ENCODE measurements at regions not wholly inside any gene's neighbourhood (a gene's known extent, or its start where the extent isn't known, plus 50 kb on each side); places are given as distances from the start of the nearest gene placed in this dataset.

DNA sequence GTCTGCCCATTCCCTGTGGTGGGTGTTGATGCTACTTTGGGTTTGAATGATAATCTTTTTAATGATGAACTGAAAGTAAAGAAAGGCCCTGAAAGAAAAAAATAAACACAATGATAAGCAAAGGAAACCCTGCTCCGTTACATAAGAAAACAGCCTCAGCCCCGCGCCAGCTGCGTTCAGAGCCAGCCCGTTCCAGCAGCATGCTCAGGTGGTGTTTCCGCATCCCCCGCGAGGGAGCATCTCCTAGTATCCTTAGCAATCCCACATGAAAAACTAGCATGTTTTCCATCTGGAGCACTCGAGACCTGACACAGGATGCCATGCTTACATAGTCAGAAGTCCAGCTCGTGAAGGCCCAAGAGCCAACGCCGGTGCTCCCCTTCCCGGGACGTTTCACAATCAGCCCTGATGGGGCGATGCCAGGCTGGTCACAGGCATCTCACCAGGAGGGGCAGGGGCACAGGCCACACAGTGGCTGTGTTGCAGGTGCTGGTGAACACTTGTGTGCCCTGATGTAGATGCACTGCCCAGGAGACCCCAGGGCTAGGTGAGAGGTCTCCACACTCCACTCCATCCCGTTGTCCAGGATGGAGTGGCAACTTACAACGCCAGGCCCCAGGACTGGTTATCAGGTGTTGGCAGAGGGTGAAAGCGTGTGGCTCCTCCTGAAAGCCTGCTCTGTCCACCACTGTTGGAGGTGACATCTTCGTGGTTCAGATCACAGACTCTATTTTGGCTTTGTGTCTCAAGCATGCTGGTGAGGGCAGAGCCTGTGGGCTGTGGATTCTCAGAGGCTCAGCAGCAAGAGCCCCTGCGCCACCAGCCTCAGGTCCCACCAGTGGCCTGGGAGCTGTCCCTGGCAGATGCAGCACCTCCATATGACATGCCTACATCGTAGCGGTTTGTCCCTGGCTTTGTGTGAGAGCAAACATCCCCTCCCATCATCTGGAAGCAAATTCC, 246.8 kb upstream of the IRX1 start:
- Histone ChIP-seq H3K9me3 (ENCODE audit: control insufficient read depth in 3 of 3, low read length in 3 of 3) (no peaks in the 10 kb centered on the region), H3K4me3 (ENCODE audit: low read length in 3 of 3) (no peak overlapping the region), H3K4me1 (ENCODE audit: control insufficient read depth in 3 of 3, insufficient read depth in 3 of 3, low read length in 3 of 3) (no peaks in the 10 kb centered on the region), H3K27me3 (ENCODE audit: control insufficient read depth in 3 of 3, insufficient read depth in 3 of 3, low read length in 3 of 3) (peaks cover 0 to 19% (median 9%) of the 10 kb centered on the region in 3 donors), H3K27ac (ENCODE audit: low read depth, low read length) (no peak overlapping the region), H3K36me3 (ENCODE audit: control insufficient read depth in 3 of 3, insufficient read depth in 3 of 3, low read length in 3 of 3) (no peaks in the 10 kb centered on the region), H3K9ac (ENCODE audit: low read depth in 1 of 3, low read length in 3 of 3) (no peak overlapping the region)

DNA sequence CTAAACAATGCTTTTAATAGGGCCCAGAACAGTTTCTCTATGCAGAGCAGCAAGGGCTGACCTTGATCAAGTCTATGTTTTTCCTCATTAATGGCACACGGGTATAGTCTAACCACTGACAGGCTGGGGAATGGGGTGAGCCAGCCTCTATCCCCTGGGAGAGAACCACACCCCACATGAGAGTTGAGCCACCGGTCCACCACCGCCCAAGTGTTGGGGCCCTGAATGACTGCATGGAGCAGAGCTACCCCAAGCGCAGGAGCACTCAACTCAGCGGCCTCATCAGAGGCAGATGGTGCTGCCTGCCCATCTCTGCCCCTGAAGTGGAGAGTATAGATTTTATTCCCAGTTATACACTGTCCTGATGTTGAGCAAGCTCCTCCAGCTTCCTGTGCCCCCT, 247.9 kb upstream of the IRX1 start:
- Histone ChIP-seq H3K9ac (ENCODE audit: low read depth in 1 of 3, low read length in 3 of 3) (no peak overlapping the region), H3K36me3 (ENCODE audit: control insufficient read depth in 3 of 3, insufficient read depth in 3 of 3, low read length in 3 of 3) (no peaks in the 10 kb centered on the region), H3K27me3 (ENCODE audit: control insufficient read depth in 3 of 3, insufficient read depth in 3 of 3, low read length in 3 of 3) (peaks cover 0 to 22% (median 12%) of the 10 kb centered on the region in 3 donors), H3K9me3 (ENCODE audit: control insufficient read depth in 3 of 3, low read length in 3 of 3) (no peaks in the 10 kb centered on the region), H3K4me3 (ENCODE audit: low read length in 3 of 3) (no peak overlapping the region), H3K27ac (ENCODE audit: low read depth, low read length) (no peak overlapping the region), H3K4me1 (ENCODE audit: control insufficient read depth in 3 of 3, insufficient read depth in 3 of 3, low read length in 3 of 3) (no peaks in the 10 kb centered on the region)

DNA sequence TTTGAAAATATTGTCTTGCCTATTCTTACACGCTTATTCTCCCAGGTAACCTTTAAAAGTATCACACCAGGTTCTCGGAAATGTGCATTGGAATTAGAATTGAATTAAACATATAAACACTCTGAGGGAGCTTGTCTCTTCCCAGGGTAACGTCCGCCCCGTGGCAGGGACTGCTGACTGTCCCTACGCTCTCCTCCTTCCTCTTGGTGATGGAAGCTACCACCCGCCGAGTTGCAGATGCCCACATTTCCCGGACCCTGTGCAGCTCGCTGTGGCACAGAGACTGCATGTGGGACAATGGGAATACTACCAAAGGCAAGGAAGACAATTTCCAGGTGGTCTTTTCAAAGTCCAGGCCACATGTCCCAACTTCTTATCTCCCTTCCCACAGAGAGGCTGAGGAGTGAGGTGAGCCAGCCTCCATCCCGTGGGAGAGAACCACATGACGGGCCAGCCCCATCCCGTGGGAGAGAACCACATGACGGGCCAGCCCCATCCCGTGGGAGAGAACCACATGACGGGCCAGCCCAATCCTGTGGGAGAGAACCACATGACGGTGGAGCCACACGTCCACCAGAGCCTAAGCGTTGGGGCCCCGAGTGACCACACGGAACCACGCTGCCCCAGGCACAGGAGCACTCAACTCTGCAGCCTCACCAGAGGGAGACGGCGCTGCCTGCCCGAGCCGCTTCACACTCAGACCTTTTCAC, 249.4 kb upstream of the IRX1 start:
- Histone ChIP-seq H3K9me3 (ENCODE audit: control insufficient read depth in 3 of 3, low read length in 3 of 3) (no peaks in the 10 kb centered on the region), H3K9ac (ENCODE audit: low read depth in 1 of 3, low read length in 3 of 3) (no peak overlapping the region), H3K4me1 (ENCODE audit: control insufficient read depth in 3 of 3, insufficient read depth in 3 of 3, low read length in 3 of 3) (no peaks in the 10 kb centered on the region), H3K36me3 (ENCODE audit: control insufficient read depth in 3 of 3, insufficient read depth in 3 of 3, low read length in 3 of 3) (no peaks in the 10 kb centered on the region), H3K27me3 (ENCODE audit: control insufficient read depth in 3 of 3, insufficient read depth in 3 of 3, low read length in 3 of 3) (peaks cover 0 to 22% (median 12%) of the 10 kb centered on the region in 3 donors), H3K27ac (ENCODE audit: low read depth, low read length) (no peak overlapping the region), H3K4me3 (ENCODE audit: low read length in 3 of 3) (no peak overlapping the region)

DNA sequence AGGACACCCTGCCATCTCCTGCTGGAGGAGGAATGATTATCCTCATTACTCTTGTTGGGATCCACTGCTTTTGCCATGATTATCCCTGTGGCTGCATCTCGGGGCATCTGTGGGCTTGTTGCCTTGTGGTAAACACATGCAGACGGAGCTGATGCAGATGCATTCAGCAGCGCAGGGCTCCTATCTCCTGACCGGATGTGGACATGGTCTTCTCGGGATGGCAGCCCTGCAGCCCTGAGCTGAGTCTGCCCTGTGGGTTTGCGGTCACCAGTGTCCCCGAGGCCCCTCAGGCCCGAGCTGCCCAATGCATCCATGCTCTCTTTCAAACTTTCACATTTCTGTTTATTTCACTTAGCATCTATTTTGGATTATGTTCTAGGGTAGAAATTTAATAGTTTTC, 250.4 kb upstream of the IRX1 start:
- Histone ChIP-seq H3K36me3 (ENCODE audit: control insufficient read depth in 3 of 3, insufficient read depth in 3 of 3, low read length in 3 of 3) (no peaks in the 10 kb centered on the region), H3K9ac (ENCODE audit: low read depth in 1 of 3, low read length in 3 of 3) (no peak overlapping the region), H3K27ac (ENCODE audit: low read depth, low read length) (no peak overlapping the region), H3K4me3 (ENCODE audit: low read length in 3 of 3) (no peak overlapping the region), H3K27me3 (ENCODE audit: control insufficient read depth in 3 of 3, insufficient read depth in 3 of 3, low read length in 3 of 3) (peaks cover 0 to 19% (median 12%) of the 10 kb centered on the region in 3 donors), H3K9me3 (ENCODE audit: control insufficient read depth in 3 of 3, low read length in 3 of 3) (no peaks in the 10 kb centered on the region), H3K4me1 (ENCODE audit: control insufficient read depth in 3 of 3, insufficient read depth in 3 of 3, low read length in 3 of 3) (no peaks in the 10 kb centered on the region)

DNA sequence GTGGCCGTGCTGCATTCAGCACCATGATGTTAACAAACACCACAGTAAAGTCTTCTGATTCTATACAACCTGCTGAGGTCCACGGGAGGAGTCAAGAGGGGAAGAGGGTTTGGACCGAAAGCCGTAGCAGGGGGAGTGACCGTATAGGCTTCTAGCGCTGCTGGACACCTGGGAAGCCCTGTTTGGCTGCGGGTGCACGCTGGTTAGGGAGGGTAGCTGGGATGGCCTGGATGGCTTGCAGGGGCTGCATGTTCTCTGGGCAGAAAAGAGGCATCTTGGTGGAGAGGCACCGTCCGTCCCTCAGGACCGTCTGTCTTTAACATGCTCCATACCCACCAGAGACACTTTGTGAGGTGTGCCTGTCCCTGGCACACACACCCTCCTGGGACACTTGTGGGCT, 251.0 kb upstream of the IRX1 start:
- Histone ChIP-seq H3K9ac (ENCODE audit: low read depth in 1 of 3, low read length in 3 of 3) (no peak overlapping the region), H3K36me3 (ENCODE audit: control insufficient read depth in 3 of 3, insufficient read depth in 3 of 3, low read length in 3 of 3) (no peaks in the 10 kb centered on the region), H3K27ac (ENCODE audit: low read depth, low read length) (no peak overlapping the region), H3K4me1 (ENCODE audit: control insufficient read depth in 3 of 3, insufficient read depth in 3 of 3, low read length in 3 of 3) (no peaks in the 10 kb centered on the region), H3K4me3 (ENCODE audit: low read length in 3 of 3) (no peak overlapping the region), H3K9me3 (ENCODE audit: control insufficient read depth in 3 of 3, low read length in 3 of 3) (no peaks in the 10 kb centered on the region), H3K27me3 (ENCODE audit: control insufficient read depth in 3 of 3, insufficient read depth in 3 of 3, low read length in 3 of 3) (peaks cover 0 to 19% (median 12%) of the 10 kb centered on the region in 3 donors)

DNA sequence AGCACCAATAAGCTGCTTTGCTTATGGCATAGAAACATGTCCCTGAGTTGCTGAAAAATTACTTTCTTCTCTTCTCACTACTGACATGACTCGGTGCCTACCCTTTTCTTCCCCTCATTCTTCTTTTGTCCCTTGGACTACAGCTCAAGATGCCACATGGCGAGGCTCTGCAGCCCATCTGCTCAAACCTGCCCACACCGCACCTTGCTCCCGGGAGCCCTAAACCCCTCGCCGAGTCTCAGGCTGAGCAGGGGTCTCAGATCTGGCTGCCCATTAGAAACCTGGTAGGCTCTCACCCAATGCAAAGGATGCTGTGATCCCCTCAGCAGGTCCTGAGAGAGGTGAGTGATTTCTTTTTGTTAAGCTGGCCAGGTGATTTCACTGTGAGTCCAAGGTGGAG, 251.7 kb upstream of the IRX1 start:
- Histone ChIP-seq H3K4me3 (ENCODE audit: low read length in 3 of 3) (no peak overlapping the region), H3K4me1 (ENCODE audit: control insufficient read depth in 3 of 3, insufficient read depth in 3 of 3, low read length in 3 of 3) (no peaks in the 10 kb centered on the region), H3K27me3 (ENCODE audit: control insufficient read depth in 3 of 3, insufficient read depth in 3 of 3, low read length in 3 of 3) (peaks cover 0 to 18% (median 12%) of the 10 kb centered on the region in 3 donors), H3K36me3 (ENCODE audit: control insufficient read depth in 3 of 3, insufficient read depth in 3 of 3, low read length in 3 of 3) (no peaks in the 10 kb centered on the region), H3K9ac (ENCODE audit: low read depth in 1 of 3, low read length in 3 of 3) (no peak overlapping the region), H3K9me3 (ENCODE audit: control insufficient read depth in 3 of 3, low read length in 3 of 3) (no peaks in the 10 kb centered on the region), H3K27ac (ENCODE audit: low read depth, low read length) (no peak overlapping the region)

DNA sequence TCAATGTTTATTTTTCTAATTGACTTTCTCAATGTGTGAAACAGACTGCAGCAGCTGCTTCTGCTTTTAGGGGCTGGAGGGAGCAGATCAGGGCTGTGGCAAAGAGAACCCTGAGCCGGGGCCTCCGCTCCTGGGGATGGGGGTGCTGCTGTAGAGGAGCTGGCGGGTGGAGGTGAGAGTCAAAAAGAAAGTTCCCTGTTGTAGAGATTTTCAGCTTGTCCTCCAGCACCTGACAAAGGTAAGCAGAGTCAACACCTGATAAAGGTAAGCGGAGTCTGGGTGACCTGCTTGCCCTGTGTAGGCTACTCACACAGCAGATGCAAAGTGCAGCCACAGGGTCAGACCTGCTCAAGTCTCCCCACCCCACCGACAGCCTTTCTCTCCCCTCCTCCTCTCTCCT, 252.4 kb upstream of the IRX1 start:
- Histone ChIP-seq H3K27ac (ENCODE audit: low read depth, low read length) (no peak overlapping the region), H3K36me3 (ENCODE audit: control insufficient read depth in 3 of 3, insufficient read depth in 3 of 3, low read length in 3 of 3) (no peaks in the 10 kb centered on the region), H3K4me1 (ENCODE audit: control insufficient read depth in 3 of 3, insufficient read depth in 3 of 3, low read length in 3 of 3) (no peaks in the 10 kb centered on the region), H3K4me3 (ENCODE audit: low read length in 3 of 3) (no peak overlapping the region), H3K27me3 (ENCODE audit: control insufficient read depth in 3 of 3, insufficient read depth in 3 of 3, low read length in 3 of 3) (peaks cover 0 to 18% (median 14%) of the 10 kb centered on the region in 3 donors), H3K9ac (ENCODE audit: low read depth in 1 of 3, low read length in 3 of 3) (no peak overlapping the region), H3K9me3 (ENCODE audit: control insufficient read depth in 3 of 3, low read length in 3 of 3) (no peaks in the 10 kb centered on the region)

DNA sequence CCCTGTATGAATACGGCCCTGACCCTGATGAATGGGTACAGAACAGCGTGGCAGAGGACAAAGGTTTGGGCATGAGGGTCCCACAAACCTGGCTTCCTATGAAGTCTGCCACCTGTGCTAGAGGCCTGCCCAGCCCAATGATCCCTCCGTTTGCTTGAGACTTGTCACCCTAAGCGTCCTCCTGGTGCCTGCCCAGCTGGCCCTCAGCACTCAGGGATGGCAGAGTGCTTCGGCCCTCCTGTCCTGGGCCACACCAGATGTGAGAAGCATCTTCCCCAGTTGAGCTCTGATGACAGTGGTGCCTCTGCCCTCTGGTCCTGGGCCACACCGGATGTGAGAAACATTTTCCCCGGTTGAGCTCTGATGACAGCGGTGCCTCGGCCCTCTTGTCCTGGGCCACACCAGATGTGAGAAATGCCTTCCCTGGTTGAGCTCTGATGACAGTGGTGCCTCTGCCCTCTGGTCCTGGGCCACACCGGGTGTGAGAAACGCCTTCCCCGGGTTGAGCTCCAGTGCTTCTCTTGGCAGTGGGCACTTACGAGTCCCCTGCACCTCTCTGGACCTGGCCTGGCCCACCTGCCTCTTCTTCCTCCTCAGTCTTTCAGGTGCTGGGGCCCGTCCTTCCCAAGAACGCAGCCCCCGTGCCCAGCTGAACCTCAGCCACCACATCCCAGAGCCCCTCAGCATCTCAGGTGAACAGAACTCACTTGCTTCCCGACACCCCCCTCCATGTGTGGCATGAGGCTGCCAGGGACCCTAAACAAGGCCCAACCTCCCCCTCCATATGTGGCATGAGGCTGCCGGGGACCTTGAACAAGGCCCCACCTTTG, 253.1 kb upstream of the IRX1 start:
- H3K36me3 ChIP-seq (ENCODE audit: control insufficient read depth in 3 of 3, insufficient read depth in 3 of 3, low read length in 3 of 3): no peaks in the 10 kb centered on the region
- no peak overlapping the region for H3K27ac ChIP-seq (ENCODE audit: low read depth, low read length)
- H3K4me3 ChIP-seq (ENCODE audit: low read length in 3 of 3): no peak overlapping the region
- H3K9me3 ChIP-seq (ENCODE audit: control insufficient read depth in 3 of 3, low read length in 3 of 3): no peaks in the 10 kb centered on the region
- no peak overlapping the region for H3K9ac ChIP-seq (ENCODE audit: low read depth in 1 of 3, low read length in 3 of 3)
- H3K27me3 ChIP-seq (ENCODE audit: control insufficient read depth in 3 of 3, insufficient read depth in 3 of 3, low read length in 3 of 3): peaks cover 0 to 21% (median 17%) of the 10 kb centered on the region in 3 donors
- H3K4me1 ChIP-seq (ENCODE audit: control insufficient read depth in 3 of 3, insufficient read depth in 3 of 3, low read length in 3 of 3): no peaks in the 10 kb centered on the region

DNA sequence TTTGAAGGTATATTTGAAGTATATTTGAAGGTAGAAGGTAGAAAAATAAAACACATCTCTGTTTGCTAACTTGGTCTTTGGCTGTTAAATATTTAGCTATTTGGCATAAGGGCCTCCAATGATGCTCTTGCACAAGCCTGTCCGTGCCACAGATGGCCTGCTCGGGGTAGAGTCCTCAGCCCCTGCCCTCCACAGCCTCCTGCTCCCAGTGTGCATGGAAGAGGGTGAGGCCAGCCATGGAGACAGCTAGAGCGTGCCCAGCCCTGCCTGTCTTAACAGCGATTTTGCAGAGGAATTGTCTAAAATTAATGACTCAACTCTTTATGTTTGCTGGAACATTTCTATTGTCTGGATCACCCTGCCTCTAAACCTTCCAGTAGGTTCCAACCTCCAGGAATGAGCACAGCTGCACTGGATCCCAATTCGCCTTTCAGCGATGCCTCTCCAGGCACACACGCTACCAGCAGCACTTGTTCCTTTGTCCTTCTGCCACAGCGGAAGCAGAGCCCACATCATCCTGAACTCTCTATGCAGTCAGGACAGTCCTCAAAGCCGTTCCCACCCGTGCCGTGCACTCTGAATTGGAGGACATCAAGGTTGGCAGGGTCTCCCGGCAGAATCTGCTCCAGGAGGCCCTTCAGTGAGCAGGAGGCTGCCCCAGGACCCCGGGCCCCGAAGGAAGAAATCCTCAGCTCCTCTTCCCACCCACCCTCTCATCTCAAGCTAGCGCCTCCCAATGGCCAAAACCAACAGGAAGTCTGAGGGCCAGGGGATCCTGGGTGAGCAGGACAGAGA, 254.0 kb upstream of the IRX1 start:
- Histone ChIP-seq H3K9ac (ENCODE audit: low read depth in 1 of 3, low read length in 3 of 3) (no peak overlapping the region), H3K27ac (ENCODE audit: low read depth, low read length) (no peak overlapping the region), H3K4me1 (ENCODE audit: control insufficient read depth in 3 of 3, insufficient read depth in 3 of 3, low read length in 3 of 3) (no peaks in the 10 kb centered on the region), H3K36me3 (ENCODE audit: control insufficient read depth in 3 of 3, insufficient read depth in 3 of 3, low read length in 3 of 3) (no peaks in the 10 kb centered on the region), H3K9me3 (ENCODE audit: control insufficient read depth in 3 of 3, low read length in 3 of 3) (no peaks in the 10 kb centered on the region), H3K27me3 (ENCODE audit: control insufficient read depth in 3 of 3, insufficient read depth in 3 of 3, low read length in 3 of 3) (peaks cover 0 to 26% (median 17%) of the 10 kb centered on the region in 3 donors), H3K4me3 (ENCODE audit: low read length in 3 of 3) (no peak overlapping the region)

Data from skeletal muscle tissue (tissue), 3 donors.